MM.1S (cell line): ENCODE measurements at regions not wholly inside any gene's neighbourhood (a gene's known extent, or its start where the extent isn't known, plus 50 kb on each side); places are given as distances from the start of the nearest gene placed in this dataset.

ENCODE experiments used
- EZH2 ChIP-seq: fragments of 300-600 bp; sonication (generic); optimal IDR thresholded peaks from 2 replicates; pipeline ENCODE3; 2017; ENCODE audit warnings: low read depth, mild to moderate bottlenecking, antibody characterized with exemption, low read length, mixed read lengths
- TF ChIP-seq, protein P1 (sequence below): fragments of 300-600 bp; sonication (generic); IDR thresholded peaks from 2 replicates; pipeline ENCODE4 v1.5.1; 2016; ENCODE audit warnings: antibody characterized with exemption, low read length, mixed read lengths

- TF ChIP-seq, protein P1, sequence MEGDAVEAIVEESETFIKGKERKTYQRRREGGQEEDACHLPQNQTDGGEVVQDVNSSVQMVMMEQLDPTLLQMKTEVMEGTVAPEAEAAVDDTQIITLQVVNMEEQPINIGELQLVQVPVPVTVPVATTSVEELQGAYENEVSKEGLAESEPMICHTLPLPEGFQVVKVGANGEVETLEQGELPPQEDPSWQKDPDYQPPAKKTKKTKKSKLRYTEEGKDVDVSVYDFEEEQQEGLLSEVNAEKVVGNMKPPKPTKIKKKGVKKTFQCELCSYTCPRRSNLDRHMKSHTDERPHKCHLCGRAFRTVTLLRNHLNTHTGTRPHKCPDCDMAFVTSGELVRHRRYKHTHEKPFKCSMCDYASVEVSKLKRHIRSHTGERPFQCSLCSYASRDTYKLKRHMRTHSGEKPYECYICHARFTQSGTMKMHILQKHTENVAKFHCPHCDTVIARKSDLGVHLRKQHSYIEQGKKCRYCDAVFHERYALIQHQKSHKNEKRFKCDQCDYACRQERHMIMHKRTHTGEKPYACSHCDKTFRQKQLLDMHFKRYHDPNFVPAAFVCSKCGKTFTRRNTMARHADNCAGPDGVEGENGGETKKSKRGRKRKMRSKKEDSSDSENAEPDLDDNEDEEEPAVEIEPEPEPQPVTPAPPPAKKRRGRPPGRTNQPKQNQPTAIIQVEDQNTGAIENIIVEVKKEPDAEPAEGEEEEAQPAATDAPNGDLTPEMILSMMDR, result no peak
- TF ChIP-seq EZH2, result no peak
Measured at GRCh38 chr5:3103262-3103811, 351.9 kb upstream of the IRX2 start.
